NCI-H1417 treated with DMSO at 0.1 percent for 48 hours (cell line): ENCODE measurements at regions not wholly inside any gene's neighbourhood (a gene's known extent, or its start where the extent isn't known, plus 50 kb on each side); places are given as distances from the start of the nearest gene placed in this dataset.

ENCODE experiments used
- DNase-seq: peaks from one replicate; lab custom pipeline; 2025; lab: John Stamatoyannopoulos, UW

DNA sequence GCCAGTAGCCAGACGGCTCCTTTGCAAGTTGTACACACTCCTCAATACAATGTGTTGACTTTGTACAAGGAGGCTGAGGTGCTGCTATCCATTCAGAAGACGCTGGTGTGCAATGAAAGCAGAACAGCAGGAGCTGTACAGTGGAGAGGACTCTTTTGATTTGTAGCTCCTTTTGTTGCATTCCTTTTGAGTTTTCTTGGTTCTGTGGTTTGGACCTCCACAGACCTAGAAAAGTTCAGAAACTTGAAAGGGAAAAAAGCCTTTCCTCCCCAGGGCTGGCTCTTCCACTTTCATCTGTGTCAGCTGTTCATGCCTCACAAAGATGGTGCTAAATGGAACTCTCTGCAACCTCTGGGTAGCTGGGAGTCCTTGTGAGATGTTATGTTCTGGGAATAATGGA is 117.4 kb downstream of the MAT2B start:
- DNase-seq = no peak

DNA sequence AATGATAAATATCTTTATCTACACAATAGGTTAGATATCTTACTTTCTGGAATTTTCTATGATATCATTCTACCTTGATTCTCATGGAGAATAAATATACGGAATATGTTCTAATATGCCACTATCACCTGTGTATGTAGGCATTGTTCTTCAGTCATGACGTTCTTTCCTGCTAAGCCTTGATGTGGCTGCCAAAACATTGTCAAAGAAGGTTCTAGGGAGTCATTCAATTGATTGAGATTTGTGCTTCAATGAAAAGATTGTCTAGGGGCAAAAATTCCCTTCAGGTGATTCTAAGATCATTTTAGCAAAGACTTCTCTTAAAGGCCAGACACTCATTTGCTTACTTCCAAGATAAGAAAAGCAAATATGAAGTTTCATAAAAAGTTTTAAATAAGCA is 118.1 kb downstream of the MAT2B start:
- no peak for DNase-seq

DNA sequence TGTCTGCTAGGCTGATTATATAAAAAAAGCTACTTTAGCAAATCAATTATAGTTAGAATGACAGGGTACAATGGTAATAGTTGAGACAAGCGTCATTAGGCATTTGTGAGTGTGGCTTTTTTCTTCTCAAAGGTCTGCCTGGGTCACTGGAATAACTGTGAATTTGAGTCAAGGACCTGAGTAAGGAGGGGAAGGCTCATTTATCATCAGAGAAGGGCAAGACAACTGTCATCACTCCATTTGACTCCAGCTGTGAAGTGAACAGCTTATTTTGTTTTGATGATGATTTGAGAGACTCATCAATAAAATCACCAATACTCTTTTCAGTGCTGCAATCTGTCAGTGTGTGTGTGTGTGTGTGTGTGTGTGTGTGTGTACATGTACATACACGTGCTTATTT is 118.6 kb downstream of the MAT2B start:
- no peak for DNase-seq

DNA sequence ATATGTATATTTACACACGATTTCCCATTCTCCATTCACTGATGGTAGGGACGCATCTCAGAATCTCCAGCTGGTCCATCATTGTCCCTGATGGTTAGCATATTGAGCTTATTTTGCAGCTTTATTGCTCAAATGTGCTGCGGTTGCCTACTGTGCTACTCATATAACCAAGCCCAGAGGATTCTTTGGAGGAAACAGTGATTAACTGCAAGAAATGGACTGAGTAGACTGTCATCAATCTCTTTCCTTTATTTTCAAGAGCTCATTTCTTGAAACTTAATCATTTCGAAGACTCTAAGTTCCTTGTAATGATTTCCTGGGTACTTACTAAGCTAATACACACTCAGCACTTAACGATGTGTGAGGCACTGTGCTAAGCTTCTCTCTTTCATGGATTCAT is 119.0 kb downstream of the MAT2B start:
- DNase-seq = no peak

DNA sequence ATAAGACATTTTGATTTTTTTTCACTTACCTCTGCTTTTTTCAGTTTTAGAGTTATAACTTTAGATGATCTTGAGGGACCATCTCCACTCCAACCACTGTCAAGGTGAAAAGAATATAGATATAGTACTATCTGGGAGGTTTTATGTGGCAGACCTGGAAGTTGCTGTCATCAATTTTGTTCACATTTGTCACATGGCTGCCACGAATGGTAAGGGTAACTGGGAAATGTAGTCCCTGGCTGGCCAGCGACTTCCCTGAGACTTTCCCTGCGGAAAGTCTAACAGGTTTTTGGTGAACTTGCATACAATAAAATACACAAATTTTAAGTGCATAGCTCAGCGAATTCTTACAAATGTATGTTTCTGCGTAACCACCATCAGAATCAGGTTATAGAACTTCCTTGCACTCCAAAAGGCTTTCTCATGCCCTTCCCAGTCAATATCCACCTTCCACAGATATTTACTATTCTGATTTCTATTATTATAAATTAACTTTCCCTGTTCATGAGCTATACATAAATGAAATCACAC is 121.5 kb downstream of the MAT2B start:
- DNase-seq = no peak

DNA sequence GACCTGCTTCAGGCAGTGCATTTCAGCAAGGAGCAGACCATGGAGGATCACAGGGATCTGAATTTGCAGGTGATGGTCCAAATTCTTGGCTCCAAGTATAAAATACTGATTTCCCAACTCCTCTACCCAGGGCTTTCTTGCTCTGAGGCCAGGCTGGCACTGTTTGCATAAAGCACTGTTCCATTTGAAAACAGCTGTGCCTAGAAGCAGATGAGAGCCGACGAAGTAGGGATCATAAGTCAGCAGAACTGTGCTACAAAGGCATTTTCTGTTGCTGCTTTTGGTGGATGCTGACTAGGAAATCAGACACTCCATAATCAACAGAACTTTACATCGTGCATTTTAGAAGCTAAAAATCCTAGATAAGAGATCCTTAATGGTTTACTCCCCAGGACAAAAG is 126.4 kb downstream of the MAT2B start:
- DNase-seq = no peak

DNA sequence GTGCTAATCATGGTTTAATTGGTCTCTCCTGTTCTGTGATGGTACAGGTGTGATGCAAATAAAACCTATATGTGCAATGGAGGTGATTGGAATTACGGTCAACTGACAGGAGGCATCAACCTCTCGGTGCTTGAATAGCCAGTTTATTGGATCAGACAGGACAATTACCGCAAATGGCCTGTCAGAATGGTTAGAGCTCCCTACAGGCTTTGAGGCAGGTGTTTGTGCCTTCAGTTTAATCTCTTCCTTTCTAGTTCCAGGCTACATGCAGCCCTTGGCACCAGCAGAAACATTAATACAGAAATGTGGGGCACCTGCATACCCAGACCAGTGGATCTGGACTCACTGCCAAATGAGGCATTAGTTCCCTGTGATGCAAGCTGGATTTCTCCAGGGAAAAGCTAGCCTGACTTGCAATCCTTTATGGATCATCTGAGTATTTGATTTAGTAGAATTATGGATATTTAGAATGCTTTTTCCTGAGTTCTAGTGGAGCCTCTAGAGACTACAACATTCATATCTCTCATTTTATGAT is 128.6 kb downstream of the MAT2B start:
- no peak for DNase-seq

DNA sequence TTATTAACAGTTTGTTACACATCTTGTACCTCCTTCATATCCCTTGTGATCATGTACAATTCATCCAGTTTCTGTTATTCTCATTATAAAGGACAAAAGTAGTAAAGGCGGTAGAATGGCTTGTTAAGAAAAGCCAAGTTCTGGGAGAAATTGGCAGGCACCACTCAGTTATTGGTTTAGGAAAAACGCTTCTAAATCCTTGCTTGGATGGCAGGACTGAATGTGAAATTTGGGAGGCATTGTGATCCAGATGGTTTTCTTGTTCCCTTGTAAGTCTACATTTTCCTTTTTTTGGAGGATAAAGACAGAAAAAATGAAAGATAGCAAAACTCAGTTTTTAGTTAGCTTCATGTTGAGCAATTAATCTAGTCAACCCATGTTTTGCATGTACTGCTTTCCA is 130.2 kb downstream of the MAT2B start:
- no peak for DNase-seq

DNA sequence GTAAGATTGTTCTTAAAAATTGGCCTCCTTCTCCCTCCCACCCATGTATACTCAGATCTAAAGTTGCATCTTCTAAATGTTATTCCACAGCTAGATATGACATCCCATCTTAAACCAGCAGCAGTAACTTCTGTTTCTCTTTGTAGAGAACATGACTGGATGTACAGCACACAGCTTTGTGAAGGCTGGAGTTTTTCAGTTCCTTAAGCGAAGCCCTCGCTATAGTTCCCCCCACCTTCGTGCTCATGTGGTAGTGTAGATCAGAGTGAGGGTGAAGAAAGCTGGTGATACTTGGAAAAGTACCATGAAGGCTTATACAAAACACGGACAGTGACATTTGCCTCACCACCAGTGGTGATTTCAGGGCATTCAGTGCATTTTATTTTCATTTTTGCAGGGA is 137.5 kb downstream of the MAT2B start:
- DNase-seq = no peak

DNA sequence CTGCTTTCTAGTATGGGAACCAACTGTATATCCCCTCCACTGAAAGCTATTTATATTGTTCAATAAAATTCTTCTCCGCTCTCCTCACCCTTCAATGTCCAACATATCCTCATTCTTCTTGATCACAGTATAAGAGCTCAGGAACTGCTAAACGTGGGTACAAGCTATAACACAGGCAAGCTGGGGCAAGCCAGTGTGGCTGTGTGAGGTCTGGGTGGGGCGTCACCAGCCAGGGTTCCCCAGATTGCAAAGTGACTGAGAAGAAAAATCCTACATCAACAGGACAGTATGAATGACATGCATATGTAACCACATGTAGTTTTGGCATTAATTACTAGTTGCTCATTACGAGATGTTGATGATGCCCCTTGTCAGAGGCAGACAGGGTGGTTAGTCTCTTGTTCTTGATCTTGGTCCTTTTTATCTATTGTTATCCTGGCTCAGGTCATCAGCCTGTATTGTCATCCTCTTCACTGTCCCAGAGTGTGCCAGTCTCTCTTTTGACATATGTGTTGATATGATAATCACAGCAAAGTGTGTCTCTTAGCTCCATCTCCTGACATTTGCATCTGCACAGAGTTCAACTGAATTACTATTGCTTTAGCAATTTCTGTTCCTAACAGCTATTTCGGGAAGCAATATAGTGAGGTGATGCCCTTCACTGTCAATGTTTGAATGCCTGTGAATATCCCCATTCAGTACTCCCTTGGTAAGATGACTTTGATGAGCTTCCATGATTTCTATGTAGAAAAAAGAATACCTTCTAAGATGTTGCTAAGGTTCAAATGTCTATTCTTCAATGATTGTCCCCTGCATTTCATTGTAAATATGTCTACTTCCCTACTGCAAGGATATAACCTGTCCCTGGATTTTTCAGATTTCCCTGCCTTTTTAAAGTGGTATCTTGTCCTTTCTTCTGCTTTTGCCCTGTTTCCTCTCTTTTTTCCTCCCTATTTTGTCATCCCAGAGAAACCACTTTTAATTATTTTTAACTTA is 140.3 kb downstream of the MAT2B start:
- no peak for DNase-seq

DNA sequence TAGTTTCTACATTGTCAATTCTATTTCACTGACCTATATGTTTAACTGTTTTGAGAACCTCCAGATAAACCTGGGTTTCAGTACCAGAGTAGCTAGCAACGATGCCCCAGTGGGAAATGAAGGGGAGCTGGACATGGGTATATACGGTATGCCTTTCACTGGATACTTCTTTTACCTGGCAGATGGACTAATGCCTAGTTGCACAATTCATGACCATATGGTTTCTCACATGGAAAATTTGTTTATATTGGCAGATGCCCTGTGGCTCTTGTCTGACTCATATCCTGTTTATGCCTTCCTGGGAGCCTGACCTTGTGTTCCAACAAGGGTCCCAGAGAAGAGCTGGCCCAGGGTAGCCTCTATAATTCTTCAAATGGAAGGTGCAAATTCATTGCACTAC is 144.1 kb downstream of the MAT2B start:
- no peak for DNase-seq

DNA sequence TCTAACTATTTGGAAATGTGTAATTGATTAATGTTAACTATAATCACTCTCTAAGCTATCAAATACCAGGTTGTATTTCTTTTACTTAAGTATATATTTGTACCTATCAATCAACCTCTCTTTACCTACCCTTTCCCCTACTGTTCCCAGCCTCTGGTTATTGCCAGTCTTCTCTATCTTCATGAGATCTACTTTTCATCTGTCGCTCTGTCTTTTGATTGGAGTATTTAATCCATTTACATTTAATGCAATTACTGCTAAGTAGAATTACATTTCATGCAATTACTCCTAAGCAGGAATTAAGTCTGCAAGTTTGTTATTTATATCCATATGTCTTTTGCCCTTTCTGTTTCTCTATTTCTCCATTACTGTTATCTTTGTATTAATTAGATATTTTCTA is 148.1 kb downstream of the MAT2B start:
- DNase-seq = no peak

DNA sequence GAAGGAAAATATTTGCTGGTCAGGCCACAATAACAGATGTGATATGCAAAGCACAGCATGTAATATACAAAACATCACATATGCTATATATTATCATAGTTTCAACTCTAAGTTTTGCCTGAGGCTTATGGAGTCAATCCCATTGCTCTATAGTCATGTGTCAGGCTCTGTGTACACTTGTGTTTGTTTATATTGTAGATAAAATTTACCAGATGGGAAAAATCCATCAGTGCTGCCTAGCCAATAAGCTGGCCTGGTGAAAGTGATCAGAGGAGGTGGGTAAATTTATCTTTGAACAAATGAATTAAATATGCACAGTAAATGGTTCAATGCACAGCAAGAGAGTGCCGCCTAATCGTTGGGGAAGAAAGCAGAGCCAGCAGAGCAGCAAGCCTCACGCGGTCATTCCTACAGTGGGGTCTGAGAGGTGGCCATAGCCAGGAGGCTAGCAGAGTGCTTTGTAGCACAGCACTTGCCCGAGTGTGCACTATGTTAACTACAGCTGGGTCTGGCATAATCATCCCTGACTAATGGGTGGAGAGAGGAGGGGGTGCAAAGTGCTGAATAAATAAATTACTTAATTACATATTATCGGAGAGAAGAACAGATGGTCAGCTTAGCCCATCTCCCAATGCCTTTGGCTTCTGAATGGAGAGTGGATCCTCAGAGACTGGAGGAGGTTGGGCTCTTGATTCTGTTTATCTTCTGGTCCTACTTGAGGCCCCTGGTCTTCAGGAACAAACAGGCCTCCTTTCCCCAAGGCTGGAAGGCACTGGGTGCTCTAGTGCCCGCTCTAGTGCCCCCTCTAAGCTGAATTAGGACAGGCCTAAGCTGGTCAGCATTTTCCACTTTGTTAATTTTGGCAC is 153.5 kb downstream of the MAT2B start:
- peak; percentile 22 for DNase-seq

DNA sequence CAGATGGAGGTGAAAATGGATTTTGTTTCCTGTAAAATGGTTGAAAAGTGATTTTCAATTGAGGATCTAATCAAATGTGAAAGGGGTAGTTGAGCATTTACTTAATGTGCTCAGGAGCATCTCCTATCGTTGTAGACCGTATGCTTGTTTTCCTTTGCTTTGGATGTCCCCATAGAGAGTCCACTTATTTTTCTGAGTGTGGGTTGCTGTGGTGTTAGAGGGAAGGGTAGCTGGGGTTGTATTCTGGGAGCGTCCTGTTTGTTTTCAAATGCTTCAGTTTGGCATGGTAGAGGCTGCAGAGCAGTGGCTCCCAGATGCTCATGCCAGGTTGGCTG is 154.1 kb downstream of the MAT2B start:
- no peak for DNase-seq

DNA sequence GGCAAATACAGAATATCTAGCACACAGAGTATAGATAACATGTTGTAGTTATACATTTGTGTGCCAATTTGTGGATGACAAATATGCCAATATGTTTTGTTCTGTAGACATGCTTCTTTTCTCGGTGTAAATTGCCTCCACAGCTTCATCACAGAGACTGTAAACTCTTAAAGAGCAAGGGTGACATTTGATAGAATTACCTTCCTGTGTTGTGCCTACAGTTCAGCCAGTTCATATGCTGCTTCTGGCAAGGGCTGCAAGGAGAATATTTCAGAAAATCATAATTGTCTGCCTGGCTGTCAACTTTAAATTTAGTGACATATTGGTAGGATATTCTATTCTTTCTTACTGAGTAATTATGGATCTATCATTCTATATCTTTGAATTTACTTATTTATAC is 155.1 kb downstream of the MAT2B start:
- DNase-seq = no peak

DNA sequence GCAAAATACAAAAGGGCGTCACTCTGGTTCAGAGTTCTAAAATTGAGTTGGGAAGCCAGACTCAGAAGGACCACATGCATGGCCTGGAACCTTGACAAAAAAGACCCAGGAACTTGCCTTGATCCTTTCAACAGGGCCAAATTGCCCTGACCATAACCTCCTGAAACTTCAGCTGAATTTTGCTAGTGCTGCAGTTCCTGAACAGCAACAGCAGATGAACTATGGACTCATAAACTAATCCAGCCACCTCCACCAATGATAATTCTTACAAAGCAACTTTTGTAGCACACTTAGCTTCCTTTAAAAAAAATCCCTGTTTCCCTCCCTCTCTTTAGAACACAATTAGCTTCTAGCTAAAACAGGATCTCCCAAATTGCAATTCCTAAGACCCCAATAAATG is 155.9 kb downstream of the MAT2B start:
- DNase-seq = no peak

DNA sequence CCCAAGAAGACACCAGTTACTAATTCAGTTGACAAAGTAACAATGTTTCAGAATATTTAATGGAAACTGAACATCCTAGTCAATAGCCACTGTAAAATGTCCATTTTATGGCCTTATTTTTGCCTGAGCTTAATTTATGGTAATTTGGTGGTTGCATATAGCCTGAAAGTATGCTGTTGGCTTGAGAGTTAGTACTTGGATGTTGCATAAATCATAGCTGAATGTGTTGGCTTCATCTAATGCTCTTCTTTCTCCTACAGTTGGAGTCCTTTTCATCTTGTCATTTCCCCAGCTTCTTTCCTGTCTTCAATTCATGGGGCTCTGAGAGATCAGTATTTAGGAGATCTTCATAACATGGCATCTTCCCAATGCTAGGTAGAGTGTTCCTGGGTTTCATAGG is 164.6 kb downstream of the MAT2B start:
- DNase-seq = no peak

DNA sequence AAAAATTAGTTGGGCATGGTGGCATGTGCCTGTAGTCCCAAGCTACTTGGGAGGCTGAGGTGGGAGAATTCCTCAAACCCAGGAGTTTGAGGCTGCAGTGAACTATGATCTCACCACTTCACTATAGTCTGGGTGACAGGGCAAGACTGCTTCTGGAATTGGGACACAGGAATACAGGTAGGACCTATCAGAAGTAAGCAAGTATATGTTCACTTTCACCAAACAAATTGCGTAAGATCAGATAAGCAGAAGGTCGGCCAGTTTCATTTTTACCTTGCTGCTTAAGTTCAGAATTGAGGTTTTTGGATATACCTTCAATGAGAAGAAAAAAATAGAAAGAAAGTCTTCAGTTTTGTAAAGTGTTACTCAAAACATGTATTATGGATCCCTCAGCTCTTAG is 171.7 kb downstream of the MAT2B start:
- DNase-seq = no peak

DNA sequence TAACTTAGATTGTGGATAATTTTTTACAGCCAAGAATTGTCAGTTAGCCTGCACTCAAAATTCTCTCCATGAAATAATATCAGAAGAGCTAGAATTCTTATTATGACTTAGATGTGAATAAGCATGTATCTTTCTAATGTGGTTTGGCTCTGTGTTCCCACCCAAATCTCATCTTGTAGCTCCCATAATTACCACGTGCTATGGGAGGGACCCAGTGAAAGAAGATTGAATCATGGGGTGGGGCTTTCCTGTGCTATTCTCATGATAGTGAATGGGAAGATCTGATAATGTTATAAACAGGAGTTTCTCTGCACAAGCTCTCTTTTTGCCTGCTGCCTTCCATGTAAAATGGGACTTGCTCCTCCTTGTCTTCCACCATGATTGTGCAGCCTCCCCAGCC is 176.8 kb downstream of the MAT2B start:
- no peak for DNase-seq

DNA sequence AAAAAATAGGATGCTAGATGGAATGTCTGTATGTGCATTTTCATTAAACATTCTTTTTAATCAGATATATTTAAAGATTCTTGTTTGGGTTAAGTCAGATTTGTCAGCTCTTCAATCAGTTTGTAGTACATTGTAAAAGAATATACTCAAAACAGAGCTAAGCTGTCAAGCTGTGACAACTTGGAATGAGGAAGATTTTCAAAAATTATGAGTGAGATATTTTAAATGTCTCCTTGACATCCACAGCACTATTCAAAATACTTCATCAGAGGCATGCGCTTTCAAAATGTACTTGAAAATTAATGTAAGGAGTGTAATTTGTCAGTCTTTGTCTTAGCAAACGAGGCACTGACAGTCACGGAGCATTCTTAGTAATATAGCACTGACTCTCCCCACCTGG is 182.0 kb downstream of the MAT2B start:
- DNase-seq = no peak

DNA sequence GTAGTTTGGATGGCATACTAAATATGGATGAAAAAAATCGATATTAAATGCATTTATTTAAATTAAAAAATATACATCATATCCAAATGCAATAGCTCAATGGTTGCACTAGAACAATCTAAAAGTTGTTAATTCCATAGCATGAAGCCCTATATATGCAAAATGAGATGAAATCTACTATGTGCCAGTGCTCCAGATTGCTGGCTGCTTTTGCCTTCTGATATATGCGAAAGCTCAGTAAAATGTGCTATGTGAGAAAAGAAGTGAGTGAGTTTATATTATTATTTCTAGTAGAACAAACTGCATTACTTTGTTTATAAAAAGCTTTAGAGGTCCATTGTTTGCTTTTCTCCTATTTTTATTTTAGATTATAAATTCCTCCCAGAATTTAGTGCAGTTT is 186.7 kb downstream of the MAT2B start:
- DNase-seq = no peak

DNA sequence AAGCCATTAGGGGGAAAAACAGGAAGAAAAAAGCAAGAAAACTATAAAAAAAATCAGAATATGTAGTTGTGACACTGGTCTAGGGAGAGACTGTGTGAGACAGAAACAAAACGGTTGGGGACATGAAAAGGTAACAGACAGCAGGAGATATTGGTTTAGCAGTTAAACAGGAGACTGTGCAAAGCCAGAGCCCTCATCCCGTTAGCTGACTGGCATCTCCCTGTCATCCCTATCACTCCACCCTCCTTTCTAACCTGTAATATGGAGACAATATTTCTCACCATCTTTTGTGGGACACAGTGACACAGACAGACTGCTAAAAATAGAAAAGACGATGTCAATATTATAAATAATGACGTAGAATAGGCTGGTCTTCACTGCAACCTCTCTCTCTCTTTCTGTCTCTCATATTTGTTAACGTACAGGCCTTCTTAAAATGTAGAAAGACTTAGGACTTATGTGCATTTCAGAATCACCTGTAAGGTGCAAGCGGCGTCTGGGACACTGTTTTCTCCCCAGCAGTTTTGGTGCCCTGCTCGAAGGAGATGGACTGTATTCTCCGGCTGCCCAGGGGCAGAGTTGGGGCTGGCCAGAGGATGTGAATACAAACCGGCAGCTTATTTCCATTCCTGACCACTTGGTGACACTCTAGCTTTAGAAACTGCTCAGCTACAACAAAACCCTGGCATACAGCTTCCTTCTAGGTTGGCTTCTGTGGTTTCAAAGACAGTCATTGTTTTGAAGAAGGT is 190.6 kb downstream of the MAT2B start:
- DNase-seq = no peak
